ENCODE measurements at regions not wholly inside any gene's neighbourhood (a gene's known extent, or its start where the extent isn't known, plus 50 kb on each side); places are given as distances from the start of the nearest gene placed in this dataset.

DNA sequence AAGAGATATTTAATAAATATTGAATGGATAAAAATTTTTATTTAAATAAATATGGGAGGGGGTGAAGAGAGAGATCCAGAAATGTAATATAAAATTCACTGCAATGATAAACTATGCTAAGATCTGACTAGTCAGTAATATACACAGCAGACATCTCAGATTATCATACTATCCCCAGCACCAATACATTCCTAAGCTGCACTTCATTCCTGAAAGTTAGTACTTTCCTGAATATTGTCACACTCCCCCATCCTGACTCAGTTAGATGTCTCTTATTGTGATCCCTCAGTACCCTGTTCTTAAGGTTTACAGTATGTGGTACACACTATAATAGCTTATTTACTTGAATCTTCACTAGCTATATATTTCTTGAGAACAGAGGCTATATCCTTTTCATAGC is 88.3 kb upstream of the KCNQ5 start:
- TF ChIP-seq E2F4 (IDR thresholded peaks at IDR 0.05; ENCODE audit: low read depth, low read length), result no peak
- no peak for TF ChIP-seq POLR2A (IDR thresholded peaks at IDR 0.05; ENCODE audit: low read depth, low read length)
- no peak for TF ChIP-seq CTCF (IDR thresholded peaks at IDR 0.05 in 2 of 3, conservative IDR thresholded peaks at IDR 0.05 in 1 of 3; ENCODE audit: control insufficient read depth in 2 of 3, extremely low read depth in 1 of 3, insufficient read depth in 1 of 3, low read depth in 3 of 3, low read length in 3 of 3)
- TF ChIP-seq USF1 (IDR thresholded peaks at IDR 0.05; ENCODE audit: borderline replicate concordance, extremely low read length, insufficient read depth, low read depth, low read length), result no peak
- no peak for TF ChIP-seq EGR1 (IDR thresholded peaks at IDR 0.05; ENCODE audit: borderline replicate concordance in 1 of 2, low read depth in 2 of 2, low read length in 2 of 2)
- TF ChIP-seq SMC3 (IDR thresholded peaks at IDR 0.05; ENCODE audit: borderline replicate concordance, low read length), result no peak
- TF ChIP-seq, protein P1, sequence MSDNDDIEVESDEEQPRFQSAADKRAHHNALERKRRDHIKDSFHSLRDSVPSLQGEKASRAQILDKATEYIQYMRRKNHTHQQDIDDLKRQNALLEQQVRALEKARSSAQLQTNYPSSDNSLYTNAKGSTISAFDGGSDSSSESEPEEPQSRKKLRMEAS (IDR thresholded peaks at IDR 0.05; ENCODE audit: low read depth, low read length), result no peak
- no peak for TF ChIP-seq HDGF (IDR thresholded peaks at IDR 0.05)
- TF ChIP-seq NKRF (conservative IDR thresholded peaks at IDR 0.05), result no peak
